ENCODE measurements at regions not wholly inside any gene's neighbourhood (a gene's known extent, or its start where the extent isn't known, plus 50 kb on each side); places are given as distances from the start of the nearest gene placed in this dataset.

DNA sequence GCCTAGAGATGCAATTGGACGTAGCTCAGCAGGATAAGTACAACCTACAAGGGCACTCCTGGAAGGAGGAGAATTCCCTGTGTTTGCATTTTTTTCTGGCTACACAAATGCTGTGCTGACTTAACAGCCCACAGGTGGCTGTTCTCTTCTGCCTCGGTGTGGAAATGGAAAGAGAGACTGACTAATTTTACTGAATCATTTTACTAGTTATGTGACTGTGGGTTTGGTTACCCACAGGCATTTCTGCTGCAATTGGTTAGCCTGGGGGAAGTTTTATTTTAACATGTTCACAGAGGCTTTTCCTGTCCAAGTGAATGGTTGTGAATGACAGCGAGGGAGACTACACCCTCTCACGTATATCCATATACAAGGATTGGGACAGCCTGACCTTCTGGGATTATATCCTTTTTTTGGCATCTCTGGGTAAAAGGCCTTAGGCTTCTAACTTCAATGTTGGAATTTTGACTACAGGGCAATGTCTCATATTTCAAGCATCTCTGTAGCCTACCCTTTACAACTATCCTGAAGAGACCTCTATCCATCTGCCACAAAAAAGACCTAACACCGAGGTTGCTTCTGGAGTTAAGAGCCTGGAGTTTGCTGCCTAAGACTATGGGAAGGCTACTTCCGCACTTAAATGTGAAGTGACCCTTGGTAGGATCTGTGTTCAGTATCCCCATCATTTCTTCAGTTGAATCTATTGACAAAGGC lies 67.2 kb upstream of the TP63 start:
- no peak for DNase-seq

DNA sequence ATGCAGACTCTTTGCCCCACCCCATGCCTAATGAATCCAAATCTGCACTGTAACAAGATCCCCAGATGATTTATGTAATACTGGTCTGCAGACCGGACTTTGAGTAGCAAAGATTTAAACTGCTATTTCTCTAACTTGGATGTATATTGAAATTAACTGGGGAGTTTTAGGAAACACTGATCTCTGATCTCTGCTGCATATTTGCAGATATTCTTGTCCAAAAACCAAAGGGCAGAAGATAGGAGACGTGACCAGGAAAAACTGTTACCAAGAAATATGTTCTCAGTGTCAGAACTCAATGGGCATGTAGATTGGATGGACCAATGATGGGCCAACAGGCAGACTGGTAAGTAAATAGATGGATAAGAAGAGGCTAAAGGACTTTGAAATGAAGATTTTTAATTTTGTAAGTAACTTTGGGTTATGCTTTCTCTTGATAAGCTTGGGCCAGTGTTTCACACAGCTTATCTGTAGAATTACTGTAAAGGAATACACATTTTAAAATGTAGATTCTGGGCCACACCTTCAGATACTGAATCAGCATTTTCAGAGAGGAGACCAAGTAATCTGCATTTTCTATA lies 64.5 kb upstream of the TP63 start:
- no peak for DNase-seq

DNA sequence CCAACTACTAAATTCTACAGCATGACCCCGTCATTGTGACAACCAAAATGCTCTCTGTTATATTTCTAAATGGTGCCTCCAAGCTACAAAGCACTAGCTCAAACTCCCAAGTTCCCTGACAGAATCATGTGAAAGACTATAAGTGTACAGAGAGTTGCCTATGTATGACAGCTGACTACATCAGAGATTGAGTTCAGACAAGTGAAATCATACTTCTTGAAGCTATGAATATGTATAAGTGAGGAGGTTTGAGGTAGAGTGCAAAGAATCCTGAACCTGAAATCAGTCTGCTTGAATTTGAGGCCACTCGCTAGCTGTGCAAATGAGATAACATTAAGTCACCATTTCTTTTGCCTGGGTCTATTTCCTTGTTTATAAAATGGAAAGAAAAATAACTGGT lies 63.9 kb upstream of the TP63 start:
- DNase-seq: no peak

DNA sequence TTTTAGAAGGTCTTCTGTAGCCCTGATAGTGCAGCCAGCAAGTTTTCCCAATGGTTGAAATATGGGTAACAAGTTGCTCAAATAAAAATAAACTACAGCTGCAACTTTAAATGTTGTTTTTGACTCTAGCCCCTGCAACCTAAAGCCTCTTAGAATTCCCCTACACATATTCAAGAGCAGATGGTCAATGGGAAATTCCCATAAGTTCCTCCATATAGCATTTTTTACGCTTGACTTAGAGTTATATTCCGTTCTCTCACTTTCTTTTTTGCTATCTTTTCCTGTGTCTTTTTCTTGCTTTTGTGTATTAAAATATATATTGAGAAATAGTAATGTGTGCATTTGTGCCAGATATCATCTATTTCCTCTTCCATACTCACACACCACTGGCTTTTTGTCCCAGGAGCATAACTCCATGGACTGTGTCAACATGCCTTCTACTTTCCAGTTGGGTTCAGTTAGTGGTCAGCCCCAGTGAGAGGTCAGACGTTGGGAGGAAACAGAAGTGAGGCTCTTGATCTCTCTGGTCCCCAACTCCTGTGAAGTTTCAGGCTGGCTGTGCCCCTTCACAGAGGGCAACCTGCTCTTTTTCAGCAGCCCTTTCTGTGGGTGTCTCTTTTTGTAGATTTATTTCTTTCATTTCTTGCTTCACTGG lies 63.3 kb upstream of the TP63 start:
- no peak for DNase-seq

DNA sequence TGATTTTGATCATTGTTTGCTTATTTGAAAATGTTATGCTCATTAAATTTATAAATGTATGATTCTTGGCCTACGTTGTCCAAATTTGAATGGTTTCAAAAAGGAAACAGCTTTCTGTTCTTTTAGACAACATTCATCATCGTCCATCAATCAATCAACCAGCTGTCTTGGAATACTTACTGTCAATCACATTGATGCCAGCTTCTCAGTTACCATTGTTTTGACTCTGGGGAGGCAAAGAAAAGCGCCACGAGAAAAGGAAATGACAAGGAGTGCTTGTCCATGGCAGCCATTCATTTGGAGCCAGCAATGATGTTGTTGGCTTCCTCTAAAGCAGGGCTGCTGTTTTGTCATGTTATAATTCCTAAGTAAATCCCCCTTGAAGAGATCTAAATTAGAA lies 62.2 kb upstream of the TP63 start:
- no peak for DNase-seq

DNA sequence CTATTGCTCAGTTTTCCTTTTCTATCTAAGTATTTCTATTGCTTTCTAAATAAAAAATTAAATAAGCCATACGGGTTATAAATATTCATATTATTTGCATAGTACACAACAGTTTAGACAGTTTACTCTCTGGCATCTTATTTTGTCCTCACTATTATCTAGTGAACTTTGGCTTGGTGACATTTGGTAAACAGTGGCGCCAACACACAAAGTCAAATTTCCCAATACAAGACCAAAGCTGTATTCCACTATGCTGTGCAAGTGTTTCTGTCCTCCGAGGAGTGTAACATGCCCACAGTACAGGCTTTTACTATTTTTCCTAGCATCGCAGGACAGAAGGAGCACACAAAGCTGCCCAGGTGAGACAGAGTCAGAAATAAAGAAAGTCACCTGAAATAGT lies 61.7 kb upstream of the TP63 start:
- no peak for DNase-seq

DNA sequence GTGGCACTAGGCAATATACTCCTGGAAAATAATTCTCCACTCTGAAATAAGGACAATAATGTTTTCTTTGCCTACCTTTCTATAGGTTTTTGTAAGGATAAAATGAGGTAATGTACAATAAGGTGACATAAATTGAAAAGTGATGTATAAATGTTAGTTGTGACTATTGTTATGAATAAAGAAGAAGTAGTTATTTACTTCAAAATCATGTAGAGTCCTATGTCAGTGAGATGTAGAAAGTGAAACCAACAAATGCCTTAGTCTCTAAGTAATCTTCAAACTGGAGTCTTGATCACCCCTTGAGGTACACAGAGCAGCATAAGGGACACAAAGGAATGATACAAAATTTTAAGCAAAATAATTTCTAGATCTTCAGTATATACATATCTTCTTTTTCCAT lies 60.3 kb upstream of the TP63 start:
- no peak for DNase-seq

DNA sequence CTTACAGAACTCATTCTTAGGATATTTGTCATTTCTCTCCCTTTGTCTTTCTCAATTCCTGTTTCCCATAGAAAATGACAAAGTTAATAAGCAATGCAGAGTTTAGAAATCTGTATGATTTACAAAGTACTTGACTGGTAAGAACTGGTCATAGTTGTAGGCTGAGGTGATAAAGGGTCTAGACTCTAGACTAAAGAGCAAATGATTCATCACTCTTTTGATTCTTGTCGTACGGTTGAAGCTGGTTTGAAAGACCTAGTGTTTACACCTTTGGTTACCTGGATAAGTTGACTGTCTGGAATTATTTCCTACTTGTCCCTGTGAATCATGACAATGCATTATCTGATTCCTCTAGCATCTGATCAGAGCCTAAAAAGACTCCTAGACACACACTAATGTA lies 58.9 kb upstream of the TP63 start:
- no peak for DNase-seq

DNA sequence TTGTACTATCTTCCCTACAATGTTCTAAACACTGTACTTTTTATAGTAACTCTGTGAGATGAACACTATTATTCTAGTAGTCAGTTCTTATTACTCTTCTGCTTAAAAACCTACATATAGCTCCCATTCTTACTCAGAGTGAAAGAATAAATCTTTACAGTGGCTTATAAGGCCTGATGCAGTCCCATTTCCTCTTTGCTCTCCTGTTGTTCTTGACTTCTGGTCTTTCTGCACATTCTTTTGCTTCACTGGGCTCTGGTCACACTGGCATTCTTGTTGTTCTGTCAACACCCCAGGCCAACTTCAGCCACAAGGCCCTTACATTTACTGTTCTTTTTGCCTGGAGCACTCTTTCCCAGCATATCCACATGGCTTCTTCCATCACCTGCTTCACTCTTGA lies 58.2 kb upstream of the TP63 start:
- no peak for DNase-seq

DNA sequence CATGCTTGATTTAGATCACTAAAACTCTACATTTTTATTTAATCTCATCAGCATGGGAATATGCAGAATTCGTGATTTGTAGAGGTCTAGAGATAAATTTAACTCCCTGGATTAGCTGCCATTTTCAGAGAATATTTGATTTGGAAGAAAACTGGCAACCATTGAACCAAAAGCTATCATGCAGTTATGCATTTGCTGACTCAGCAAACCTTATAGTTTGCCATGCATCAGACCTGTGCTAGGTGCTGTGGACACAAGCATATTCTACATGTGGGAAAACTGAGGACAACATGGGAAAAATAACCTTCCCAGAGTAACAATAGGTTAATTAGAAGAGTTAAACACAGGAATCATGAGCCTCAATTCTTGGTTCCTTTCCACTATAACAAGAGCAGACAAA lies 54.7 kb upstream of the TP63 start:
- no peak for DNase-seq

DNA sequence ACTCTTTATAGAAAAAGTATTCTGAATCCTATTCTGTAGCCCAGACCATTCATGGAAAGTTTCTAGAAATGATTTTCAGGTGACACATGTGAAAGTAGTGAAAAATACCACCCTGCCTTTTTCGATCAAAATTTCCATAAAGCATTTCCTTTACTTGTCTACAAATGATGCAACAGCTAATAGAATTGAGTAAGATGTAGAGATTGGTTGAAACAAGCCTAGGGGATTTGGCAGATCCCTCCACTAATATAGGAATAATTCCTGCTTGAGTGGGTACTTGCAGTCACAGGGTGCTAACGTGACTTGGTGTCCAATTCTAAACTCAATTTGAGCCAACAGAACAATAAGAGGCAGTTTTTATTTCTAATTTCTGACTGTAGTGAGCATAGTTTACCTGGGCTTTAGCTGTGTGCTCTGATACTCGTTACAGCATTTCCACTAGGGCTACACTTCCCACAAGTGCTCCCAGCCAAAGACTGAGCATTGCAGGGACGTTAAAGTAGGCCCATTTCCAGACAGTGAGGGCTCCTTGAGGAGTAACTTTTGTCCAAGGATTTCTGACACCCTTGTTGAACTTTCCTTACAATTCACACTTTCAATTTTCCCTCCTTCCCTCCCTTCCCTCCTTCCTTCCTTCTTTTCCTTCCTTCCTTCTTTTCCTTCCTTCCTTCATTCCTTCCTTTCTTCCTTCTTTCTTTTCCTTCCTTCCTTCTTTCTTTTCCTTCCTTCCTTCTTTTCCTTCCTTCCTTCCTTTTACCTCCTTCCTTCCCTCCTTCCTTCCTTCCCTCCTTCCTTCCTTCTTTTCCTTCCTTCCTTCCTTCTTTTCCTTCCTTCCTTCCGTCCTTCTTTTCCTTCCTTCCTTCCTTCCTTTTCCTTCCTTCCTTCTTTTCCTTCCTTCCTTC lies 53.9 kb upstream of the TP63 start:
- no peak for DNase-seq

DNA sequence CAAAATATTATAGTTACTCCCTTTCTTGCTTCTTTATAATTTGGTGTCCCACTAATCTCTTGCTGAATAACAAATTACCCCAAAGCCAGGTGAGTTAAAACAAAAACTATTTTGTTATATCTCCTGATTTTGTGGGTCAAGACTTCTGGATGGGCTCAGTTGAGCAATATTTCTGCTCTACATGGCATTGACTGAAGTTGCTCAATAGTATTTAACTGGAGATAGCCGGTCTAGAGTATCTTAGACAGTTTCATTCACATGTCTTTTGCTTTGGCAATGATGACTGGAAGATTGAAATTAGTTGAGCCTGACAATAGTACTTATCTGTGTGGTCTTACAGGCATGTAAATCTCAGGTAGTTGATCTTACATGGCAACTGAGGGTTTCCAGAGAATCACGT lies 51.0 kb upstream of the TP63 start:
- no peak for DNase-seq

Measured in NCI-H524 treated with DMSO at 0.1 percent for 48 hours (cell line).